HG02884 (cell line): ENCODE measurements at regions not wholly inside any gene's neighbourhood (a gene's known extent, or its start where the extent isn't known, plus 50 kb on each side); places are given as distances from the start of the nearest gene placed in this dataset.
"Not testable (repeated sequence)": the region's sequence is repeated elsewhere in the genome, so short reads cannot be mapped to it uniquely, and the experiment has no call there.

ENCODE experiments used
- ATAC-seq: cut with Tn5 transposase; IDR thresholded peaks from one replicate; pipeline ENCODE4 v1.9.1; 2021; ENCODE audit warnings: mild to moderate bottlenecking, moderate library complexity; ENCODE audit not compliant: unreplicated experiment

- ATAC-seq: peak; percentile 79
These were observed 495.4 kb upstream of the SEL1L start for GRCh38 chr14:82029038-82029437.

- no peak for ATAC-seq
These were observed 501.7 kb upstream of the SEL1L start for GRCh38 chr14:82035397-82035796.

GRCh38 chr14:82038066-82038465 lies 504.4 kb upstream of the SEL1L start:
- not testable (repeated sequence) for ATAC-seq

DNA sequence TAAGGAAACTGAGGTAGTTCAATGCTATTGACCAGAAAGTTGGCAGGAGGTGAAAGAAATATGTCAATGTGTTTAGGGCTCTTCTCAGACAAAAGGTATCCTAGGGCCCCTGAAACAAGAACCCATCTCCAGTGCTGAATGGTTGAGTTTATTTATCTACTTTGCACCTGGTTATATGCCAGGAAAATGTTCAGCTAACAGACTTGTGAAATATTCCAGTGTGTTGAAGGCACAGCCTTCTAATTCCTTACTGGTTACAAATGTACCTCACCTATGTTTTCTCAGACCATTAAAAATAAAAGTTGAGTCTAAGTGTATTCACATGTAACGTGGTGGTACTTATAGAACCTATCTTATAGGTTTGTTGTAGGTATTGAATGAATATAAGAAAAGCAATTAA lies 511.7 kb upstream of the SEL1L start:
- ATAC-seq: no peak

DNA sequence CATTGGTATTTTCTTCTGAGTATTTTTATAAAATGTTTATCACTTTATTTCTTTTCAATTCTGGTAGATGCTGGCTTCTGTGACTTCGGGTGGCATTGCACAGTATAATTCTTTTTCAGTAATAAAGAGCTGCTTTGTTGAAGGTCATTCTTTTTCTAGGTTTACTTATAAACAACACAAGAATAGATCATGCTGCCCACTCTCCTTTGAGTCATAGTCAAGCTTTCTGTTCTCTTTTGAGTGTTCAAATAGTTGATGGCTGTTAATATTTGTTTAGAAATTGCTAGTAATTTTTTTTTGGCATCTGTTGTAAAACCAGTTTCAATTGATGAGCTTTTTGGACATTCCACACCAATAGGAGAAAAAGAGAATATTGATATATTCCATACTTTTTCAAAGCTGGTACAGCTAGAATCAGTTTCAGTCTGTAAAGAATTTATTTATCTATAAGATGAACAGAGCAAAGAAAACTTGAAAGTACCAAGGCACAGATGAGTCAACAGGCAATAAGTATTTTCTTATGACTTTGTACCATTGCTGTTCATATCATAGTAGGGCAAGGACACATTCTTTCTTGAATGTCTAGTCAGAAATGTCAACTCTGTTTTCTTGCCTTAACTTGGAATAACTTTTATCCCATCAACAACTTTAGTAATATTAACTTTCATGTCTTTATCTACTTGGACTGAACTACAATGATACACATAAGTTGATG lies 513.0 kb upstream of the SEL1L start:
- ATAC-seq: peak; percentile 68

DNA sequence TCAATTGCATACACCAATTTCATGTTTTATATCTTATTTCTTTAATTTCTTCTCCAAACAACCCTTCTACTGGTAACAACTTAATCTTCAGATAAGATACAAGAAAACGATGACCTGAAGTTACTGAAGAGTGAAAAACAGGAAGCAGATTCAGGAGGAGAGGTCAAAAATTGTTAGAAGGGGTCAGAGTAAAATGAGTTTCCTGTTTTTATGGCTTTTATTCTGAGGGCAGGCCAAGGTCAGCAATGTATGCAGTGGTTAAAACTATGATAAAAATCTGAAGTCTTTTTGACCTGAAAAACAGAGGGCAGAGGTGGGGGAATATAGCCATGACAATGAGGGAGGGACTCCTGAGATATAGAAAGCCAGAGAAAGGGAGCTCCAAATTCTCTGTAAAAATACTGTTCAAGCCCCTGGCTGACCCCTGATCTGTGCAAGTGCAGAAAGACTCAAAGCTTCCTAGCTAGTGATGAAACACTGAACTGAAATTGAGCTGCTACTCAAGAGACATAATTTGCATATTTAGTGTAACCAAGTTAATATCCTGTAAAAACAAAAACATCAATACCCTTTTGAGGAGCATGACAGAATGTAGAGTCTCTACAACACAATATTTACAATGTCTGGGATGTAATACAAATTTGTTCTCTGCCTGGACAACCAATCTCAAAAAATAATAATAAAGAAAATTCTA lies 514.3 kb upstream of the SEL1L start:
- ATAC-seq: no peak

DNA sequence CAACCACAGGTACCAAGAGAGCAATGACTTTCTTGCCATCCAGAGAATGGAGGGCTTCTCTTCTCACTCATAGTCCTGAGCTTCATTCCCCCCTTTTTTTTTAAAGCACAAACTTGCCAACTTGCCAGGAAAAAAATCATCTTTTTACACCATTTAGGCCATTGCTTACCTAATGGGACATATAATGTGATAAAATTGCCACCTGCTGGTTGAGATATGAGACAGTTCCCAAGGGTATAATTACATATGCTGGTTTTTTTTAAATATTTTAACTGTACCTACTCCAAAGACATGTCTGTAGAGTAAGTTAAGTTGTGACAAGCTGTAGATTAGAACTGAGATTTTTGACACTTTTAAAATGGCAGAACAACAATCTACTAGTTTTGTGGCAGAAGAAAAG lies 519.1 kb upstream of the SEL1L start:
- no peak for ATAC-seq

DNA sequence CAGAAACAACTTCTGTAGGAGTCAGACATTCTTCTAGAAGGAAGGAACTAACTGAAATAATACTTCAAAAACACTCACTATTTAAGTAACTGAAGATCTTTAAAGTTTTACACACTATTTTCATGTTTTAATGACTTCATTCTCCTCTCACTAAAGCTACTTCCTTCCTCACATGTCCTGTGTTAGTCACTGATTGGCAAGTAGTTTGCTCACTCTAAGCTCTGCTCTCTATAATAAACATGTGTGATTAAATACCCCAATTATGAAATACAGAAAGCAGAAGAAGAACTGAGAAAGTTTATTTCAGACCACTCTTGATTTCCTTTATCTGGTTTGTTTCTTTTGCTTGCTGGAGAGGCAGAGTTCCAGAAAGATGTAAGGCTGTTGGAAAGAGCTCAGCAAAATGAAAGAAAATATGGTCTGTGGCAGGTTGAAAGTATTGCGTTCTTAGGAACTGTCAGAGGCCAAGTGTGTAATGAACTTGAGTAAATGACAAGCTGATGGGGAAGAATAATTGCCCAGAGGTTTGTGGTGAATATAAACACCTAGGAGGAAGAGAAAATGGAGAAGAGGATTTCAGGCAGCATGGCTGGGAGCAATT lies 522.0 kb upstream of the SEL1L start:
- no peak for ATAC-seq

DNA sequence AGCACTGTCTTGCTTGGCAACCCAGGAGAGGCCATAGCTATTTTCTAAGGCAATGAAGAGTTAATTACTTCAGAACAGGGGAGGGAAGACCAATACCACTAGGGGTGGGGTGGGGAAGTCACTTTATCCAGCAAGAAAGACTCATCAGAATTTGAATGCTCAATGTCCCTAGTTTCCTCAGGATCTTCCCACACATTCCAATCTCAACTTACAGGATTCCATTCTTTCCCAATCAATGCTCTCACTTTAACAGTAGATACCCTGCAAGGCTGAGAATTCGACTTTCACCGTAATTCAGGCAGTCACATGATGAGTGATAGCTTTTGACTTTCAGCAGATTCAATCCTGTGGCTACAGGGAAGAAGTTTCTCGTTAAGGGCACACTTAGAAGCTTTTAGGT lies 526.6 kb upstream of the SEL1L start:
- ATAC-seq: no peak

DNA sequence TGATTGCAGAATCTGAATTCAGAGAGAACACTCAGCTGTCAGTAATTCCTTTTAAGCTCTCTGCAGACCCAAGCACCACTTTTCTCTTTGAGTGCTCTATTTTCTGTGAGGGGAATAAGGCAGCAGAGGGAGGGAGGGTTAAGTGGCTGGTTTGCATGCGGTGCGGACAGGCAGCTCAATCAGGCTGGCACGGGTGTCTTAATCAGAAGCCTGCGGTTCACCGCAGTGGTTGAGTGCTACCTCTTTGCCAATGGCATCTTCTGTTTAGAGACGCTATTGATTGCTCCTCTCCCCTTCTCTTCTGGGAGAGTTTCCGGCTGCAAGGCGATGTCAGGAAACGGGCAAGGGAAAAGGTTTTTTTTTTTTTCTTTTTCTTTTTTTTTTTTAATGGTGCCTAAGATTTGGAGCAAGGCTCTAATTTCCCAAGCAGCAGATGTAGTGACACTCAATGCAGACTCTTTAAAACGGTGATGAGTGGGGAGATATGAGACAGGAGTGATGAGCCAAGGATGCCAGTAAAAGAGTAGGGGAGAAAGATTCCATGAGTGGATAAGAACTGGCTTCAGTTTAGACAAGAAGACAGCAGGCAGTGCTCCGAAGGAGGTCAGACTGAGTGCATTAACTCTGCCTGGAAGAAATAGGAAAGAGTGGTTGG lies 533.7 kb upstream of the SEL1L start:
- no peak for ATAC-seq

DNA sequence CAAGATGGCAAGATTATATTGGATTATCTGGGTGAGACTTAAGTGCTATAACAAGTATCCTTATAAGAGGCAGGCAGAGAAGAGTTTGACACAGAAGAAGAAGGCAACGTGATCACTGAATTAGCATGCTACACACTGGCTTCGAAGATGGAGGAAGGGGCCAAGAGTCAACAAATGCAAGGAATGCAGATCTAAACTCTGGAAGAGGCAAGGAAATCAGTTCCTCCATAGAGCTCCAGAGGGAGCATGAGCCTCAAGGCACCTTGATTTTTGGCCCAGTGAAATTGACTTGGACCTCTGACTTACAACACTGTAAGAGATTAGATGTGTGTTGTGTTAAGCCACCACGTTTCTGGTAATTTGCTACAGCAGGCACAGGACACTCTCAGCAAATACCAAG lies 536.4 kb upstream of the SEL1L start:
- ATAC-seq: no peak

DNA sequence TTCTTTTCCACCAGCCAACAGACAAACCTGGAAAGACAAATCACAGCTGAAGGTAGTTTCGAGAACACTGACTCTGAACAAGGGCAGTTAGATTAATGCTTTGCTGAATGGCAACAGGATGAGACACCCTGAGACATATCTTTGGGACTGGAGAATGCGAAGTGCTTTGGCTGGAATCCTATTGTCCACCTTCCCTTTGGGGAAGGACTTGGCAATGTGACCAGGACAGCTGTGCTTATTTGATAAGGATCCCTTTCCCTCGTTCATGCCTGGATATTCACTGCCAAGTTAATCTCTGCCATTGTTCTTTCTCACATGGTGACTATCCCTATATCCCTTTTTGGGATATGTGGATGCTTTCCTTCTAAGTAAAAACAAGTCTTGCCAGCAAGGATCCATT lies 537.1 kb upstream of the SEL1L start:
- ATAC-seq: no peak

DNA sequence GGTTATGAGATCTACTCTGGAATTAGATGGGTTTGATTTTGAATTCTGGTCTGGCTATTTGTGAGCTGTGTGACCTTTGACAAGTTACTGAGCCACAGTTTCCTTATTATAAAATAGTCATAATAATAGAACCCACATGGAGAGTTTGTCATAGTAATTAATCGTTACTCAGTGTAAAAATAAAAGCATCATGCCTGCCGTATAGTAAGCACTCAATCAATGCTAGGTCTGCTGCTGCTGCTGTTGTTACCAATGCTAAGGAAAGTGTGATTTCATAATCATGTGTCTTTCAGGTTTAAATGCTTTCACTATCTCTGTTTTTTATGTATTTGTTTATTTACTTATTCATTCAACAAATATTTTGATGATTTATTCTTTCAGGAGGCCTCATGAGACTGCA lies 539.9 kb upstream of the SEL1L start:
- ATAC-seq: no peak

DNA sequence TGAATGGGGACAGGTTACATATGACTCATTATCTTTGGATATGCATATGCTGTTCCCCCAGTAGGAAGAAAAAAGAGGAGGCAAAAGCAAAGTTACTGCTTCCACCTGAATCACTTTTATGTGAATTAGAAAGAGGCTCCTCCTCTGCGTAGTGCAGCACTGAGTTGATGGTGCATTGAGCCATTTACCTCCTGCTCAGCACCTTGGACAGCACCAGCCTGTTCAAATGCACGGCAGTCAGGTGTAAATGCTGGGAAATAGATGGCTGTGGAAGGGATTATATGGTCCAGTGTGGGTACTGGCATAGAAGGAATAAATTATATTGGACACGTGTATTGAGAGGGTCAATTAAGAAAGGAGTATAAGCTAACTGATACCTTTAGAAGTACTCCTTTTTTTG lies 541.9 kb upstream of the SEL1L start:
- no peak for ATAC-seq

DNA sequence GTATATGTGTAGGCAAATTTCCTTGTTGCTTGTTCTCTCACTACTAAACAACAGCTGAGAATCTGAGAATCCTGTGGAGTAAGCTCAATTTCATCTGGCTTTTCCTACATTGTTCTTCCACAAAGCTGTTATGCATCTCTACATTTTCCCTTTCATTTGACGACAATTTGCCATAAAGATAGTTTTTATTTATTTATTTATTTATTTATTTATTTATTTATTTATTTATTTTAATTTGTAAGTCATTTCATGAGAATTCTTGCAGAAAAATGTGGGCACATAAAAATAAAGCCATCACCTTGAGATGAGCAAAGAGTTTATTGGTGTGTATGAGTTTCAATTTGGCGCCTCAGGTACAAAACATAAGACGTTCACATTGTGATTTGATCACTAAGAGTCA lies 545.9 kb upstream of the SEL1L start:
- no peak for ATAC-seq

DNA sequence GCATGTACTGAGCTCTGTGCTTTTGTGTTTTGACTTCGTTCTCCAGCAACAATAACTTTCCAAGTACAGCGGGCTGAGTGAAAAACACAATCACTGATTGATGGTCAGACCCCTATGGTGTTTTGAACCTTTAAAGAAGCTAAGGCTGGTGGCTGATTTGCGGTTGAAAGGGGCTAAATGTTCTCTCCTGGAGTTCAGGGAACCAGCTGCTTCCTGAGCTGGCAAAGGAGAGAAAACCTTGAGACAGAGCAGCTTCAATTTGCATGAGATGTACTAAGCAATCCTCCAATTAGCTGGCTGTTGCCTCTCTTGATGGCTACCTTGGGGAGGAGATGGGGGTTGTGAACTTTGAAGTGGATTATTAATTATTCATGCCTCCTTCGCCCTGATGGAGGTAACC lies 546.7 kb upstream of the SEL1L start:
- no peak for ATAC-seq

DNA sequence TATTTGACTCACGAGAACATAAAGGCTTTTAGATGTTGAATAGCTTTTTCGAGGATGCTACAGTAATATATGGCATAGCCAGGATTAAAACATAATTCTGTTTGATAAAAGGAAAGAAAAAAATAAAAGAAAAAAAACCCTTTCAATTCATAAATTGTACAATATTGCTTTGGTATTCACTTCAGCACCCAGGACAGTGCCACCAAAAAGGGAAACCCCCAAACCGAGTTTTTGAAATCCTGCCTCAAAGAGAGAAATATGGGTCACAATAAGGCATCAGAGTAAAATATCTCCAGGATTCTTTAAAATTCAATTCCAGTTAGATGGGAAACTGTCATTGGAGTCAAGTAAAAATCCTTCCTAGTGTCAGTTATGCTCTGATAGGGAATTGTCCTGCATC lies 551.2 kb upstream of the SEL1L start:
- ATAC-seq: no peak

GRCh38 chr14:82091097-82091496 lies 557.4 kb upstream of the SEL1L start:
- no peak for ATAC-seq

DNA sequence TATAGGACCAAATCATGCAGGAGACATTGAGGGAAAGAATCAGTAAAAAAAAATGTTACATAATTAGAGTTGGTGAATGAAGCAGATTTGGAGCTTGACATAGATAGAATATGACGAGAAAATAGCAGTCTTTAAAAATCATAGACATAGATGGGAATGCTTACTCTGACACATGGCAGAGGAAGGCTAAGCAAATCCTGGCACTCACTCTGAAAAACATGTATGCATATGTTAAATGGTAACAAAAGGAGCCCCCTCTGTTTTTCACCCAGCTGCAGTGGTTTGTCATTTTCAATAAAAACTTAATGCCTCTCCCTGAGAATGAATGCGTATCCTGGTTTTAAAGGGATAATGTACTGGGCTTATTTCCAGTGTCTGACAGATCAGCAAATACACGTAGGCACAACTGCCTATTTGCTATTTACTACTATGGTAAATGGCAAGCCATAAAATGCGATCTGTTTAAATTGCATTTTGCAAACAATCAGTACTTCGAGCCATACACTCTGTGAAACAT lies 561.2 kb upstream of the SEL1L start:
- ATAC-seq: no peak

GRCh38 chr14:82104013-82104412 lies 570.4 kb upstream of the SEL1L start:
- no peak for ATAC-seq

- no peak for ATAC-seq
These were observed 578.7 kb upstream of the SEL1L start for GRCh38 chr14:82112210-82112839.
